HG03575 (cell line): ENCODE measurements at regions not wholly inside any gene's neighbourhood (a gene's known extent, or its start where the extent isn't known, plus 50 kb on each side); places are given as distances from the start of the nearest gene placed in this dataset.

ENCODE experiments used
- ATAC-seq: cut with Tn5 transposase; IDR thresholded peaks from one replicate; pipeline ENCODE4 v1.9.1; 2021; ENCODE audit not compliant: unreplicated experiment, insufficient number of reproducible peaks, low FRiP score; ENCODE audit errors: extremely low read depth

DNA sequence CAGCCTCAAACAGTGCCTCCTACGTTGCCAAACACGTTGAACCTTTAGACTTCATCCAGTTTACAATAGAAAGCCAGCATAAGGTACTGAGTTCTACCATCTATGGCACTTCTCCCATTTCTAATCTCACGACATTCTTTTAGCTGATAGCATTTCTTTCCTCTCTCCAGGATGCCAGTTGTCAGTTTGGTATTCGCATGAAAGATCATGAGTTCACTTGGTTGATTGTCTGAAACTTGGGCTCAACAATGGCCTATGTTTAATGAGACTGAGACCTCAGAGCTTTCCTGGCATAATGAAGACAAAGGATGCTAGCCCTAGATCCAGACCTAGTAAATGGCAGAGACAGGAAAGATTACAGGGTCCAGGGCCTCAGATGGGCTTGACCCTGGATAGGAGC, 69.2 kb upstream of the SPRY1 start:
- no peak for ATAC-seq

- no peak for ATAC-seq
Measured at GRCh38 chr4:123327846-123328429, 68.7 kb upstream of the SPRY1 start.

- ATAC-seq: no peak
Measured at GRCh38 chr4:123338715-123339114, 57.9 kb upstream of the SPRY1 start.

DNA sequence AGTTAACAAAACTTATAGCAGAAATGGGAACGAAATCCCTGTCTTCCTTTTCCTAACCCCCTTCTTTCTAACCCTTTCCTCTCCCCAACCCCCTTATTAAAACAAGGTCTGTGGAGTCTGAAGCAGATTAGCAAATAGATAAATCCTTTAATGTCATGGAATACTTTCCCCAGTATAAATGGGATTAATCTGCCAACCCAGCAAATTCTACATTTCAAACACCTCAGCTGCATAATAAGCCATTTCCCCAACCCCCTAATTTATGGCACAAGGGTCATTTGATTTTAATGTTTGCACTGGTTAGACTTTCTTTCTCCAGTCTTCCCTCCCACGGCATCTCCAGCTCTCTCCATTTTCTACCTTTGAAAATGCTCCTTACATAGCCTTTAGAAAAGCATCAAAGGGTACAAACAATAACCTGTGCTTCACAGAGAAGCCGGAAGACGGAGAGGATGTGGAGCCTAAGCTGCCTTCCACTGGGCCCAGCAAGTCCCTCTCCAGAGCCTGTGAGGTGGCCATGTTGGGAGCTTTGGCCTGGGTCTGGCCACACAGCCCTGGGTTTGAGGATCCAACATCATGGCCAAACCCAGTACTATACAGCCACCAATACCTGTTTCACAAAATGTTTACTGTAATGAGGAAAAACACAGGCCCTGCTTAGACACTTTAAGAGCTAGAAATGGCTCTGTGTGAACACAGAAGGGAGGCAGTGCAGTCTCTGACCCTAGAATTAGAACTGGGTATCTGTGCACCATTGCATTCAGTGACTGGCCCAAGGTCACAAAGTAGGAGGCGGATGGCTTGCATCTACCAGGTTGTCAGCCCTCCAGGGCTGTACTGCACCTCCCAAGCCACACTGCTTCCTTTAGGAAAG, 56.9 kb upstream of the SPRY1 start:
- ATAC-seq: no peak

DNA sequence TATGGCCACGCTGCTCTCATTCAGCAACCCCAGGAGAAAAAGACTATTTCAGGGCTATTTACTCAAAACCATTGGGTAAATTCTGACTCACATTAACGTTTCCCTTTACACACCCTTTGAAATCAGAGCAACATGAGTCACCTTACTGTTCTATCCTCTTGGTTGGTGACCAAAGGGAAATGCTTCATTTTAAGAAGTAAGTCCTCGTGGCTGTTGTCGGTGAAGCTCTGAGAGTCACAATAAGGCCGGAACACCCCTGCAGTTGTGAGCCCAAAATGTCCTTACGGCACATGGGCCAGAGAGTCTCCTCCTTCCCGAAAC, 56.3 kb upstream of the SPRY1 start:
- ATAC-seq: no peak

- ATAC-seq: no peak
Measured at GRCh38 chr4:123342498-123342897, 54.1 kb upstream of the SPRY1 start.

GRCh38 chr4:123343400-123344041, 53.1 kb upstream of the SPRY1 start:
- no peak for ATAC-seq

- ATAC-seq: no peak
Measured at GRCh38 chr4:123345137-123345934, 51.3 kb upstream of the SPRY1 start.

- no peak for ATAC-seq
Measured at GRCh38 chr4:123345935-123346300, 50.7 kb upstream of the SPRY1 start.

- ATAC-seq: no peak
Measured at GRCh38 chr4:123346330-123346940, 50.2 kb upstream of the SPRY1 start.
